ENCODE measurements at regions not wholly inside any gene's neighbourhood (a gene's known extent, or its start where the extent isn't known, plus 50 kb on each side); places are given as distances from the start of the nearest gene placed in this dataset.

DNA sequence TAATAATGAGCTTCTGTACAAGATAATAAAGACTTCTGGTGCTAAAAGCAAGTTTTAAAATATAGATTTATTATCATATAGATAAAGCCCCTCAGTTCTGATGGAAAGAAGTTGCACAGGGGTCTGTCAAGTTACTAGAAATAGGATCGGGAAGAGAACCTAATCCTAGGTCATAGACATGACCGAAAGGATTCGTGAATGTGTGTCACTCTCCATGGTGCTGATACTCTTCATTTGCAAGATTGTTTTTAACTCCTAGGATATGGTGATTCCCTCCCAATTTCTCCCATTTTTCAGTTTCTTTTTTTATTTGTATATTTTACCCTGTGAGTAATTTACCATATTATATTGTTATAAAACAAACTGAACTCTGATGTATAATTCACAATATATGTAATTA is 58.9 kb upstream of the CTNNA2 start:
- in situ Hi-C loops (cut with HindIII; ENCODE audit: low pct_unique_long_range_greater_than_20kb, low sequenced_read_pairs), result no loop called here

DNA sequence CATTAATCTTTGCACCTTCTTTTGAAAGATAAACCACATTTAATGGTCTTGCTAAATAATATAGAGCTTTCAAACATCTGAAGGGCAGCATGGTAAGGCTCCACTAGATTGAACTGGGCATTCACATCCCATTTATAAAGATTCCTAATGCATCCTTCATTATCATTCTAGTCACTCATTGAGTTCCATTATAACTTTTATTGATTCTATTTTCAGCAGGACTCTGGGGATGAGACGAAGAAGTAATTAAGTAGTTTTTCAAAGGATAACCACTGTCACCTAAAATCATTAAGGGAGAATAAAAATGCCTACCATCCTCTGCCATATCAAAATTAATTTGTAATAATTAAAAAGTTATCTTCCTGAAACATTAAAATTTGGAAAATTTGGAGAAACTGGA is 60.2 kb upstream of the CTNNA2 start:
- DNase-seq (ENCODE audit: low read depth), result no peak
- in situ Hi-C loops (cut with HindIII; ENCODE audit: low pct_unique_long_range_greater_than_20kb, low sequenced_read_pairs), result no loop called here

More for the DNA sequence above, 58.9 kb upstream of the CTNNA2 start:
- no peak for DNase-seq (ENCODE audit: low read depth)

- no peak for DNase-seq (ENCODE audit: low read depth)
- in situ Hi-C loops (cut with HindIII; ENCODE audit: low pct_unique_long_range_greater_than_20kb, low sequenced_read_pairs), result no loop called here
These were observed 65.4 kb upstream of the CTNNA2 start for GRCh38 chr2:79447463-79447862.

DNA sequence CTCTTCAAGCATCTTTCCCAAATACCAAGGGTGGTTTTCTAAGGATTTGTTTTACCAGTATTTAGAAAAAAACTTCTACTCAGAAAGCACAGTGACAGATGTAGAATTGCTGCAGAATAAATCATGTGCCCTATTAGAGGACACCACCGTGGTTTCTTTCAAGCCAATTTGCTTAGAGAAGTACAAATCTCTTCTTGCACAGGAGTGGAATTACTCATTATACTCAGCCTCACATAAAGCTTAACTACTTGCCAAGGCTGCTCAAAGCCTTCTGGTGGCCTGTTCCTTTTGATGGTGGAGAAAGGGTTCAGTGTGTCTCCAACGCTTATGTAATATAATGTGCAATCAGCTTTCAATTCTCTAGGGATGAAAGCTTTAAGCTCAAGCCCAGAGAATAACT is 66.5 kb upstream of the CTNNA2 start:
- in situ Hi-C loops (cut with HindIII; ENCODE audit: low pct_unique_long_range_greater_than_20kb, low sequenced_read_pairs), result no loop called here

DNA sequence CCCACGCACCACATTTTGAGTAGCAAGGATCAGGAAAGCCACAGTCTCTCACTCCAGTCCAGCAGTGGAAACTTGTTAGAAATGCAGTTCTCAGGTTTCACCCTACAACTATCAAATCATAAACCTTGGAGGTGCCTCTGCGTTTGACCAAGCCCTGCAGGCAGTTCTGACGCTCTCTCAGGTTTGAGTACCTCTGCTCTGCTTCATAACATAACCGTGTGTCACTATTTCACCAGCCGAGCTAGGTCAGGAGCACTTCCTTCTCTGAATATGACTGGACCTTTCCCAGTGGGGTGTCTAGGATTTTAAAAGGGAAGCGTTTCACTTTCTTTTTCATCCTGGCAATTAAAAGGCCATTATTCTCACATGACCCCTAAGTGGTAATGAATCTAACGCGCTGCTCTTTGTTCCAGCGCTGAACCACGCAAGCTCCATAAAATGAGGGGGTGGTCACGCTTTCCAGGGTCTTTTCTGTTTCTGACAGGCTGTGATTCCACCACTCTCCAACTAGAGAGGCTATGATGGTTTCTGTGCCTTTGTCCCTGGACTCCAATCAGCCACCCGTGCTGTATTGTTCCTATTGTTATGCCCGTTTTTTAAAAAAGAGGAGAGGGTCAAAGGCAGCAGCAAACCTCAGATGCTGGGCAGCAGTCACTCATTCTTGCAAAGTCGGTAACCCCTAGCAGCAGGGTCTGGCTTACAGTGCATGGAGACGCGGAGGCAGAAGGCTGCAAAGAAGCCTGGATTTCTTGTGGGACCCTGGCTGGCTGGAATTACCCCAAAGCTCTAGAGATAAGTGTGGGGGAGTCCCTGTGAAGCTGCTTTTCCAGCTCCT is 75.2 kb upstream of the CTNNA2 start:
- in situ Hi-C loops (cut with HindIII; ENCODE audit: low pct_unique_long_range_greater_than_20kb, low sequenced_read_pairs), result no loop called here
- no peak for DNase-seq (ENCODE audit: low read depth)

More for the DNA sequence above, 66.5 kb upstream of the CTNNA2 start:
- DNase-seq (ENCODE audit: low read depth), result no peak

- in situ Hi-C loops (cut with HindIII; ENCODE audit: low pct_unique_long_range_greater_than_20kb, low sequenced_read_pairs), result no loop called here
- no peak for DNase-seq (ENCODE audit: low read depth)
These were observed 78.5 kb upstream of the CTNNA2 start for GRCh38 chr2:79434362-79434761.

DNA sequence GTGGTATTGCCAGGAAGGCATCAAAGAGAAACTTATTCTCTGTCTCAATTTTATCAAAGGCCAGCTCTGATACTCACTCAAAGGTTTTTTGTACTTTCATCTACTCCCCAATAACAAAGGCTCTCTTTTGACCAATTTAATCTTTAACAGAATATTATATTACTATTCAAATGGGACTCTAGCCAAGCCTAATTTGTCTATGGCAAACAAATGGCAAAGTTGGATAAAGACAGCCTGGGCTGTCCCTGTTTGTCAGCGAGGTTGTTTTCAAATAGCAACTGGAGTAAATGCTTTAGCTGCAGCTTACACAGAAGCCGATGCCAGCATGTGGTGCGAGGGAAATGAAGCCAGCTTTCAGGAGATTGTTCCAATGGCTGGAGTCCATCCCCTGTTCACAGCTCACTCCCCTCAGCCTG is 80.1 kb upstream of the CTNNA2 start:
- no peak for DNase-seq (ENCODE audit: low read depth)
- in situ Hi-C loops (cut with HindIII; ENCODE audit: low pct_unique_long_range_greater_than_20kb, low sequenced_read_pairs), result no loop called here

DNA sequence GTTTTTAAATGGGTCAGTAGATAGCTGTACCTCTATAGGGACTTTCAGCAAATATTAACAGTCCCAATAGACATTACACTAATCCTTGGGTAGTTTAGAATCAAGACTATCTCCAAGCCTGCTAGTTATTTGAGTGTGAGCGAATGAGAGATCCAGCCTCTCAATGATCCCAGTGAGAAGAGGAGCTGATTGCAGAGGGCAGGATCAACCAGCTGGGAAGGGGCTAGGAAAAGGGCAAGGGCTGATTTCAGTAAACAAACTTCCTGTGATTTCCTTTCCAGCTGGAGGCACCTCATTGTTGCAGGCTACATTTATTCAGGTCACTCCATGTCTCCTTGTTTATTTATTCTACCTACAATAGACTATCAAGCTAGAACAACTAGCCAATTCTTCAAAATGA is 84.1 kb upstream of the CTNNA2 start:
- in situ Hi-C loops (cut with HindIII; ENCODE audit: low pct_unique_long_range_greater_than_20kb, low sequenced_read_pairs), result no loop called here
- DNase-seq (ENCODE audit: low read depth), result no peak

GRCh38 chr2:79414690-79415089 is 98.2 kb upstream of the CTNNA2 start:
- in situ Hi-C loops (cut with HindIII; ENCODE audit: low pct_unique_long_range_greater_than_20kb, low sequenced_read_pairs), result no loop called here
- DNase-seq (ENCODE audit: low read depth), result no peak

DNA sequence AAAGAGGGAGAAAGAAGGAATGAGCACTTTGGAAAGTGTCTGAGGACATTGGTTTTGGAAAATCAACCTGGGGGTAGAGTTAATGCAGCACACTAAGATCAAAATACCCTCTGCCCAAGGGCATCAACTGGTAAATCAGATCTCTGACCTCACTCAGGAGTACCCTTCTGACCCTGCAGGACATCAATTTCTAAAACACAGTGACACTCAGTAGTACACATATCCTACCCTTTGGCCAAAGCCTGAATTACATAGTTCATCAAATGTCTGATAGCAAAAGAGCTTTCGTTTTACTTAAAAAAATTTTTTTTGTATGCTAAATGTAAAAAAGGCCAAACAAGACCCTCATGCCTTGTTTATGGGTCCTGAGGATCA is 118.4 kb upstream of the CTNNA2 start:
- in situ Hi-C loops (cut with HindIII; ENCODE audit: low pct_unique_long_range_greater_than_20kb, low sequenced_read_pairs), result no loop called here

GRCh38 chr2:79393806-79394484 is 118.9 kb upstream of the CTNNA2 start:
- in situ Hi-C loops (cut with HindIII; ENCODE audit: low pct_unique_long_range_greater_than_20kb, low sequenced_read_pairs), result no loop called here
- DNase-seq (ENCODE audit: low read depth), result no peak

More for the DNA sequence above, 118.4 kb upstream of the CTNNA2 start:
- no peak for DNase-seq (ENCODE audit: low read depth)

GRCh38 chr2:79393107-79393685 is 119.7 kb upstream of the CTNNA2 start:
- no peak for DNase-seq (ENCODE audit: low read depth)
- in situ Hi-C loops (cut with HindIII; ENCODE audit: low pct_unique_long_range_greater_than_20kb, low sequenced_read_pairs), result no loop called here

- in situ Hi-C loops (cut with HindIII; ENCODE audit: low pct_unique_long_range_greater_than_20kb, low sequenced_read_pairs), result no loop called here
- no peak for DNase-seq (ENCODE audit: low read depth)
These were observed 123.4 kb upstream of the CTNNA2 start for GRCh38 chr2:79389481-79389880.

DNA sequence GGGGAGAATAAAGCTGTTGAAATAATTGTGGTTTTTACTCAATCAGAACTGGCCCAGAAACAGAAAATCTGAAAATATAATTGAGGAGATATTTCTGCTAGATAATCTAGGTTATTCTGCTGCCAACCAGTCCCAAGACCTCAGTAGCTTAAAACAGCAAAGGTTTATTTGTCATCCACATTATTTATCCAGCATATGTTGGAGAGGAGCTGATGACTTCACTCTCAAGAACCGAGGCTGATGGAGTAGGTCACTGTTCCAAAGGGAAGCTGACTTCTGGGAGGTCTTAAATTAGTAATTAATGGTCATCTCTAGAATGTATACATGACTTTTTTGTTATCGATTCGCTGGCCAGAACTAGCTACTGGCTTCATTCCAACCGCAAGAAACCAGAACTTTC is 124.8 kb upstream of the CTNNA2 start:
- no peak for DNase-seq (ENCODE audit: low read depth)
- in situ Hi-C loops (cut with HindIII; ENCODE audit: low pct_unique_long_range_greater_than_20kb, low sequenced_read_pairs), result no loop called here

DNA sequence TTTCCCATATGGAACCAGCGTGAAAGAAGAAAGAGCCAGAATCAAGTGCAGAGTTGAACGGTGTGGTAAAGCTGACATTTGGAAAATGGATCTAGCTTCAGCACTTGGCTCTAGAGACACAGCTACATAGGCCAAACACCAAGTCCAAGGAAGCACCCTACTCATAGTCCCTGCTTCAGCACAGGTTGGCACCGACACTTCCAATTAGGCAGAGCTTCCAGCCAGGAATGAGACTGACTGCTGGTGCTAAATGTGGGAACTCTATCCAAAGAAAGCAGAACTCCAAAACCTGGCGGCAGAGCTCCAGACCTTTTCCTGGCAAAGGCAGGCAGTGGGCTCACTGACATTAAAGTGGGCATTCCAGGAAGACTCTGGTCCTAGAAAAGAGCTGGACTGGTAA is 125.4 kb upstream of the CTNNA2 start:
- in situ Hi-C loops (cut with HindIII; ENCODE audit: low pct_unique_long_range_greater_than_20kb, low sequenced_read_pairs), result no loop called here
- DNase-seq (ENCODE audit: low read depth), result no peak

DNA sequence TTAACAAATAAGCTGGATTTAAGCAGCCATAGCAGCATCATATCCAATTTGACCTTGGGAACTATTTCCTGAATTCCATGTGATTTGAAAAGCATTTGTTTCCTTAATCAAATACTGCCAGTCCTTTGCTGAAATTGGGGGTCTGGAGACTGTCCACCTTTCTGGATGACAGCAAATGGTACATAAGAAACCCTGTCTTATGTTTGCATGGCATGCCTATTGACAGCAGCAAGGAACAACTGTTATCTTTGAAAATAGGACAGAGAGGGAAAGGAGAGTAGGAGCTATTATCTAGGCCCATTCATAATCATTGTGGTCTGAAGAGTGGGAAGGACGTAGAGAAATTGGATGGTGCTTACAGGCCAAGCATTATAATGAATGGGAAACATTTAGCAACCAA is 129.2 kb upstream of the CTNNA2 start:
- in situ Hi-C loops (cut with HindIII; ENCODE audit: low pct_unique_long_range_greater_than_20kb, low sequenced_read_pairs), result no loop called here
- no peak for DNase-seq (ENCODE audit: low read depth)

GRCh38 chr2:79375817-79376216 is 137.0 kb upstream of the CTNNA2 start:
- DNase-seq (ENCODE audit: low read depth), result no peak
- in situ Hi-C loops (cut with HindIII; ENCODE audit: low pct_unique_long_range_greater_than_20kb, low sequenced_read_pairs), result no loop called here

DNA sequence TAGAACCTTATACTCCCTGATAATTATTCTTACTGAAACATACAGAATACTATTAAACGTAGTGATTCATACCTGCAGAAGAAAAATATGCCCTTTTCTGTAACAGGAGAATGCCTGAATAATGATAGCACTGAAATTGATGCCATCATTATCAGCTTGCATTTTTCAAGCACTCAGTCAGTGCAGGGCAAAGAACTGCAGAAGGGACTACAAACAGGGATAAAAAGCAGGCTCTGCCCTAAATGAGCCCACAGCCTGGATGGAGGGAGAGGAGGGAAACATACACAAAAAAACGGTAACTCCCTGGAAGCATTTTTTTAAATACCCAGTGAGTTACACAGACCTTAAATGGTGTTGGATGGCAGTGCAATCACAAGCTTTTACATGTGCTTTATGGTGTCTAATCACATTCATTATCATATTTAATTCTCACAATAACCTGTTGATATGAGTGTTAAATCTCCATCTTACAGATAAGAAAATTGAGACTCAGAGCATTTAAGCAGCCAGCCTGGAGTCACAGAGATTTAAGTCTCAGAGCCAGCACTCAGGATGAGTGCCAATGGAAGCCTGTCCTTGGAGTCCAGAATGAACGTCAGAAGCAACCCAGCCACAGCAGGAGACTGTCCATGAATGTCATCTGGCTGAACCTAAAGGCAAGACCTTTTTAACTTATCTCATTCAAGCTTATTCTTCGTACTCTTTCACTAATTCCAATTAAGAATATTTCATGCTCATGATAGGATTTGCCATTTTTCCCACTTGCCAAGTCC is 139.3 kb upstream of the CTNNA2 start:
- no peak for DNase-seq (ENCODE audit: low read depth)
- in situ Hi-C loops (cut with HindIII; ENCODE audit: low pct_unique_long_range_greater_than_20kb, low sequenced_read_pairs), result no loop called here
